GM23338 (cell line): ENCODE measurements at regions not wholly inside any gene's neighbourhood (a gene's known extent, or its start where the extent isn't known, plus 50 kb on each side); places are given as distances from the start of the nearest gene placed in this dataset.

Source experiments
- CREB1 ChIP-seq: fragments of 250-450 bp; sonication (Bioruptor Pico); IDR thresholded peaks from 2 replicates; pipeline ENCODE4 v1.5.0; 2020; ENCODE audit warnings: low read depth, mild to moderate bottlenecking, moderate library complexity
- EZH2 ChIP-seq: fragments of 200-600 bp; sonication (generic); IDR thresholded peaks from one replicate; pipeline ENCODE4 v1.8.0; 2017; ENCODE audit warnings: antibody characterized with exemption, mild to moderate bottlenecking, low read depth; ENCODE audit not compliant: unreplicated experiment
- POLR2AphosphoS5 ChIP-seq: IDR thresholded peaks from 2 replicates; pipeline ENCODE4 v1.6.1; 2016; ENCODE audit warnings: antibody characterized with exemption, low read depth
- REST ChIP-seq: IDR thresholded peaks from one replicate; pipeline ENCODE4 v1.6.1; 2018; ENCODE audit warnings: antibody characterized with exemption; ENCODE audit not compliant: unreplicated experiment
- TF ChIP-seq, protein P1 (sequence below), 2 experiments: fragments of 200-600 bp in 1 of 2; sonication (generic) in 1 of 2; conservative IDR thresholded peaks; 2 replicates each; pipeline versions ENCODE4 v1.5.1 to v1.6.1; 2016 to 2017; ENCODE audit warnings: antibody characterized with exemption in 2 of 2, low read depth in 2 of 2, mild to moderate bottlenecking in 2 of 2, moderate library complexity in 1 of 2

DNA sequence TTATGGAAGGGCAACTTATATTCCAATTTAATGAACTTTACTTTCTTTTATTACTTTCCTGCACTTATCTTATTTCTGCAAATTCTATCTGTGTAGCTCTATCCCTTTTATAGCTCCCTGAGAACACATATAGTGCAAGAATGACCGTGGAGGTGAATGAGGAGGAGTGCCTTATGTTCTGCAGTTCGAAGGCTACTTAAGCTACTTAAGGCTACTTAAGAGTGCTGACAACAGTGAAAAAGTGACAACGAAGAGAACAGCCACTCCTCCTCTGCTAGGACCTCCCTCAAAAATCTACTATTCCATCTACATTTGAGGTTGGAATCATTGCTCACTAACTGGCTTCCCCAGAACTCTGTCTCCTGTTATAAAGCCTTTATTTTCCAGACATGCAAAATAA is 1365.7 kb upstream of the C9orf72 start:
- TF ChIP-seq, protein P1, sequence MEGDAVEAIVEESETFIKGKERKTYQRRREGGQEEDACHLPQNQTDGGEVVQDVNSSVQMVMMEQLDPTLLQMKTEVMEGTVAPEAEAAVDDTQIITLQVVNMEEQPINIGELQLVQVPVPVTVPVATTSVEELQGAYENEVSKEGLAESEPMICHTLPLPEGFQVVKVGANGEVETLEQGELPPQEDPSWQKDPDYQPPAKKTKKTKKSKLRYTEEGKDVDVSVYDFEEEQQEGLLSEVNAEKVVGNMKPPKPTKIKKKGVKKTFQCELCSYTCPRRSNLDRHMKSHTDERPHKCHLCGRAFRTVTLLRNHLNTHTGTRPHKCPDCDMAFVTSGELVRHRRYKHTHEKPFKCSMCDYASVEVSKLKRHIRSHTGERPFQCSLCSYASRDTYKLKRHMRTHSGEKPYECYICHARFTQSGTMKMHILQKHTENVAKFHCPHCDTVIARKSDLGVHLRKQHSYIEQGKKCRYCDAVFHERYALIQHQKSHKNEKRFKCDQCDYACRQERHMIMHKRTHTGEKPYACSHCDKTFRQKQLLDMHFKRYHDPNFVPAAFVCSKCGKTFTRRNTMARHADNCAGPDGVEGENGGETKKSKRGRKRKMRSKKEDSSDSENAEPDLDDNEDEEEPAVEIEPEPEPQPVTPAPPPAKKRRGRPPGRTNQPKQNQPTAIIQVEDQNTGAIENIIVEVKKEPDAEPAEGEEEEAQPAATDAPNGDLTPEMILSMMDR (conservative IDR thresholded peaks at IDR 0.05; ENCODE audit: low read depth in 2 of 2) = no peak
- TF ChIP-seq EZH2 (no peak), REST (no peak), CREB1 (CRISPR knock-in tag) (no peak), POLR2AphosphoS5 (no peak)
